ENCODE measurements at regions not wholly inside any gene's neighbourhood (a gene's known extent, or its start where the extent isn't known, plus 50 kb on each side); places are given as distances from the start of the nearest gene placed in this dataset.

DNA sequence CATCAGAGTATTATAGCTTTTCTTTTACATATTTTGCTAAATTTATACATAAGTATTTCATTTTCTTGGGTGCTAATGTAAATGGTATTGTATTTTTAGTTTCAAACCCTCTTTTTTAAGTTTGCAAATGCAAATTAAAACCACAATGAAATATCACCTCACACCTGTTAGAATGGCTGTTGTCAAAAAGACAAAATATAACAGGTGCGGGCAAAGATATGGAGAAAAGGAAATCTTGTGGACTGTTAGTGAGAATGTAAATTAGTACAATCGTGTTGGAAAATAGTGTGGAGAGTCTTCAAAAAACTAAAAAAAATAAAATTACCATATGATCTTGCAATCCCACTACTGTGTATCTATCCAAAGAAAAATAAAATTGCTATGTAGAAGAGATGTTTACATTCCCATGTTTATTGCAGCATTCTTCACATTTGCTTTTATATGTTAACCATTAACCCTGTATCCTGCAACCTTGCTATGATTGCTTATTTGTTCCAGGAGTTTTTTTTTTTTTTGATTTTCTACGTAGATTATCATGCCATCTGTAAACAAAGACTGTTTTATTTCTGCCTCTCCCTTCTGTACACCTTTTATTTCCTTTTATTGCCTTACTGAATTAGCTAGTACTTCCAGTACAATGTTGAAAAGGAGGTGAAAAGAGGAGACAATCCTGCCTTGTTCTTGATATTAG lies 405.4 kb upstream of the MIS18BP1 start:
- Histone ChIP-seq H4K20me1 (ENCODE audit: insufficient read depth, low read length) (no peaks in the 10 kb centered on the region), H2BK5ac (ENCODE audit: low read depth, low read length, poor library complexity, severe bottlenecking) (no peak overlapping the region), H2AK5ac (ENCODE audit: low read depth, low read length) (no peak overlapping the region), H2BK120ac (ENCODE audit: low read depth, low read length) (no peak overlapping the region), H3K27me3 (ENCODE audit: control insufficient read depth, insufficient read depth, low read length) (no peaks in the 10 kb centered on the region), H3K9me1 (ENCODE audit: insufficient read depth, low read length) (no peaks in the 10 kb centered on the region), H3K23ac (ENCODE audit: low read depth, low read length) (no peak overlapping the region), H3K4me2 (ENCODE audit: low read depth, low read length) (no peak overlapping the region), H3K14ac (replicated peaks; ENCODE audit: low read depth, low read length) (no peak overlapping the region), H3K36me3 (ENCODE audit: control insufficient read depth, insufficient read depth, low read length) (no peaks in the 10 kb centered on the region), H3K18ac (ENCODE audit: low read depth, low read length) (no peak overlapping the region), H4K8ac (ENCODE audit: low read depth in 2 of 2, low read length in 2 of 2) (no peak overlapping the region), H3K56ac (ENCODE audit: extremely low read depth, insufficient read depth, low read length) (no peak overlapping the region), H3K4me3 (ENCODE audit: insufficient read depth, low read depth, low read length) (no peak overlapping the region), H2BK15ac (ENCODE audit: low read depth, low read length) (no peak overlapping the region), H2AK9ac (replicated peaks; ENCODE audit: low read depth, low read length, poor library complexity) (no peak overlapping the region), H3K4ac (ENCODE audit: low read depth, low read length) (no peak overlapping the region), H2AFZ (replicated peaks; ENCODE audit: low read length, poor library complexity) (no peak overlapping the region), H3K9ac (ENCODE audit: low read depth, low read length) (no peak overlapping the region), H4K5ac (ENCODE audit: low read depth, low read length) (no peak overlapping the region), H2BK20ac (ENCODE audit: low read depth, low read length) (no peak overlapping the region), H3K27ac (ENCODE audit: insufficient read depth, low read length) (no peak overlapping the region), H4K91ac (ENCODE audit: insufficient read depth, low read depth, low read length) (no peak overlapping the region), H3K4me1 (ENCODE audit: control insufficient read depth, insufficient read depth, low read length) (no peaks in the 10 kb centered on the region), H3K79me1 (ENCODE audit: low read depth in 1 of 2, low read length in 2 of 2) (no peaks in the 10 kb centered on the region), H3K9me3 (ENCODE audit: control insufficient read depth, insufficient read depth, low read length) (no peaks in the 10 kb centered on the region)
- ChIA-PET CTCF (no interaction called here), POLR2A (ENCODE audit: unreplicated experiment) (no interaction called here)
- TF ChIP-seq RAD21 (IDR thresholded peaks at IDR 0.05; ENCODE audit: low read length) (no peak), MAZ (IDR thresholded peaks at IDR 0.05; ENCODE audit: borderline replicate concordance, low read depth, low read length) (no peak), USF2 (IDR thresholded peaks at IDR 0.05; ENCODE audit: low read depth, low read length) (no peak), FOS (IDR thresholded peaks at IDR 0.05; ENCODE audit: low read depth, low read length) (no peak), RFX5 (IDR thresholded peaks at IDR 0.05; ENCODE audit: low read depth, low read length) (no peak), SMC3 (IDR thresholded peaks at IDR 0.05; ENCODE audit: low read depth, low read length) (no peak), NFE2L2 (IDR thresholded peaks at IDR 0.05; ENCODE audit: low read depth, low read length) (no peak), BHLHE40 (IDR thresholded peaks at IDR 0.05; ENCODE audit: low read depth, low read length) (no peak), MXI1 (IDR thresholded peaks at IDR 0.05; ENCODE audit: borderline replicate concordance, low read depth, low read length) (no peak), MAFK (IDR thresholded peaks at IDR 0.05; ENCODE audit: low read depth, low read length) (no peak), CEBPB (IDR thresholded peaks at IDR 0.05; ENCODE audit: low read depth, low read length) (no peak), RCOR1 (IDR thresholded peaks at IDR 0.05; ENCODE audit: insufficient replicate concordance, low read length) (no peak), CHD1 (IDR thresholded peaks at IDR 0.05; ENCODE audit: low read depth, low read length) (no peak), POLR2A (IDR thresholded peaks at IDR 0.05; ENCODE audit: low read depth, low read length) (no peak)
- TF ChIP-seq, protein P1, sequence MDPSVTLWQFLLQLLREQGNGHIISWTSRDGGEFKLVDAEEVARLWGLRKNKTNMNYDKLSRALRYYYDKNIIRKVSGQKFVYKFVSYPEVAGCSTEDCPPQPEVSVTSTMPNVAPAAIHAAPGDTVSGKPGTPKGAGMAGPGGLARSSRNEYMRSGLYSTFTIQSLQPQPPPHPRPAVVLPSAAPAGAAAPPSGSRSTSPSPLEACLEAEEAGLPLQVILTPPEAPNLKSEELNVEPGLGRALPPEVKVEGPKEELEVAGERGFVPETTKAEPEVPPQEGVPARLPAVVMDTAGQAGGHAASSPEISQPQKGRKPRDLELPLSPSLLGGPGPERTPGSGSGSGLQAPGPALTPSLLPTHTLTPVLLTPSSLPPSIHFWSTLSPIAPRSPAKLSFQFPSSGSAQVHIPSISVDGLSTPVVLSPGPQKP (IDR thresholded peaks at IDR 0.05; ENCODE audit: borderline replicate concordance, low read depth, low read length): no peak
- TF ChIP-seq, protein P2, sequence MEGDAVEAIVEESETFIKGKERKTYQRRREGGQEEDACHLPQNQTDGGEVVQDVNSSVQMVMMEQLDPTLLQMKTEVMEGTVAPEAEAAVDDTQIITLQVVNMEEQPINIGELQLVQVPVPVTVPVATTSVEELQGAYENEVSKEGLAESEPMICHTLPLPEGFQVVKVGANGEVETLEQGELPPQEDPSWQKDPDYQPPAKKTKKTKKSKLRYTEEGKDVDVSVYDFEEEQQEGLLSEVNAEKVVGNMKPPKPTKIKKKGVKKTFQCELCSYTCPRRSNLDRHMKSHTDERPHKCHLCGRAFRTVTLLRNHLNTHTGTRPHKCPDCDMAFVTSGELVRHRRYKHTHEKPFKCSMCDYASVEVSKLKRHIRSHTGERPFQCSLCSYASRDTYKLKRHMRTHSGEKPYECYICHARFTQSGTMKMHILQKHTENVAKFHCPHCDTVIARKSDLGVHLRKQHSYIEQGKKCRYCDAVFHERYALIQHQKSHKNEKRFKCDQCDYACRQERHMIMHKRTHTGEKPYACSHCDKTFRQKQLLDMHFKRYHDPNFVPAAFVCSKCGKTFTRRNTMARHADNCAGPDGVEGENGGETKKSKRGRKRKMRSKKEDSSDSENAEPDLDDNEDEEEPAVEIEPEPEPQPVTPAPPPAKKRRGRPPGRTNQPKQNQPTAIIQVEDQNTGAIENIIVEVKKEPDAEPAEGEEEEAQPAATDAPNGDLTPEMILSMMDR (conservative IDR thresholded peaks at IDR 0.05; ENCODE audit: low read depth, low read length): no peak
- dilution Hi-C loops (cut with HindIII; ENCODE audit: low sequenced_read_pairs, unreplicated experiment) (no loop called here), intact Hi-C loops (cut with micrococcal nuclease) (no loop called here), in situ Hi-C loops (cut with MboI; ENCODE audit: low sequenced_read_pairs) (no loop called here)
- no peak for ATAC-seq (ENCODE audit: low read depth)
- no peak for DNase-seq
- no TSS peak for BruUV-seq (replicated peaks)
- WGBS, 2 experiments (ENCODE audit: extremely low coverage in 2 of 2, insufficient read length in 1 of 2): no CpG with 5 or more reads among the region's 3 CpGs
